Body of pancreas (tissue), 4 donors: ENCODE measurements at regions not wholly inside any gene's neighbourhood (a gene's known extent, or its start where the extent isn't known, plus 50 kb on each side); places are given as distances from the start of the nearest gene placed in this dataset.

Experiments
- ATAC-seq: fragments of 150-250 bp; one replicate; pipeline ENCODE4 v1.9.1; 2016
- DNase-seq, 4 donors: peaks; one replicate each; pipeline ENCODE4 v3.0.0-alpha.2; 2019
- H3K27ac ChIP-seq, 4 donors: fragments of 200-600 bp; sonication (generic); 1 replicate in 3 of 4; 2 replicates in 1 of 4; pipeline versions ENCODE4 v1.5.1 to v1.6.1; 2016 to 2019; ENCODE audit warnings: mild to moderate bottlenecking in 1 of 4, mixed read lengths in 1 of 4, moderate library complexity in 1 of 4
- H3K27me3 ChIP-seq, 2 donors: fragments of 200-600 bp; sonication (generic); one replicate each; pipeline ENCODE4 v1.6.0; 2016; ENCODE audit warnings: mild to moderate bottlenecking in 1 of 2
- H3K36me3 ChIP-seq, 2 donors: fragments of 200-600 bp; sonication (generic); replicated peaks in 1 of 2; 2 replicates each; pipeline ENCODE4 v1.5.1; 2016; ENCODE audit warnings: low read depth in 2 of 2; ENCODE audit not compliant: insufficient read depth in 1 of 2
- H3K4me1 ChIP-seq: fragments of 200-600 bp; sonication (generic); one replicate; pipeline ENCODE4 v1.6.0; 2016
- H3K4me3 ChIP-seq, 2 donors: fragments of 200-600 bp; sonication (generic); 1 replicate in 1 of 2; 2 replicates in 1 of 2; pipeline ENCODE4 v1.5.1; 2016 to 2019
- H3K9me3 ChIP-seq, 3 donors: fragments of 200-600 bp; sonication (generic); 1 replicate in 2 of 3; 2 replicates in 1 of 3; pipeline ENCODE4 v1.5.1; 2016
- CTCF ChIP-seq, 7 experiments: fragments of 450-650 bp in 4 of 7; fragments of 200-600 bp in 3 of 7; sonication (generic) in 3 of 7; IDR thresholded peaks; one replicate each; pipeline ENCODE4 v1.5.1; 2016 to 2019; ENCODE audit warnings: antibody characterized with exemption in 7 of 7
- POLR2A ChIP-seq, 3 donors: fragments of 450-650 bp; IDR thresholded peaks; one replicate each; pipeline ENCODE4 v1.6.1; 2016; ENCODE audit warnings: antibody characterized with exemption in 3 of 3, mild to moderate bottlenecking in 2 of 3
- WGBS, 2 donors: methylation state at CpG; one replicate each; pipeline ENCODE4 v1.1.5; 2017; 5-methylcytosine and 5-hydroxymethylcytosine counted together
- intact Hi-C: fragments of 100-400 bp; cut with DNase I; formaldehyde crosslinking; loops from one replicate; pipeline ENCODE4 v1.15.1; 2023

GRCh38 chr4:126124818-126125217 is 810.1 kb downstream of the FAT4 start:
- ATAC-seq: no peak
- no peak for DNase-seq
- TF ChIP-seq CTCF (IDR thresholded peaks at IDR 0.05): no peak
- TF ChIP-seq POLR2A (IDR thresholded peaks at IDR 0.05): no peak
- Histone ChIP-seq H3K36me3 (no peaks in the 10 kb centered on the region), H3K4me1 (no peaks in the 10 kb centered on the region), H3K4me3 (no peak overlapping the region), H3K27me3 (no peaks in the 10 kb centered on the region), H3K27ac (no peak overlapping the region), H3K9me3 (no peaks in the 10 kb centered on the region)
- intact Hi-C loops: no loop called here
- WGBS, 2 donors: 13 to 18% methylated on average over 1 of the region's 1 CpG

GRCh38 chr4:126130215-126130614 is 815.5 kb downstream of the FAT4 start:
- ATAC-seq (no peak), DNase-seq (no peak)
- no peaks in the 10 kb centered on the region for H3K36me3 ChIP-seq
- no peaks in the 10 kb centered on the region for H3K27me3 ChIP-seq
- intact Hi-C loops: no loop called here
- TF ChIP-seq POLR2A (IDR thresholded peaks at IDR 0.05) (no peak), CTCF (IDR thresholded peaks at IDR 0.05) (no peak)
- H3K27ac ChIP-seq: no peak overlapping the region
- no peaks in the 10 kb centered on the region for H3K4me1 ChIP-seq
- peaks cover 0 to 3% (median 0%) of the 10 kb centered on the region in 3 donors for H3K9me3 ChIP-seq
- H3K4me3 ChIP-seq: no peak overlapping the region

- WGBS, 2 donors: 70 to 73% methylated on average over 5 of the region's 5 CpGs
- ATAC-seq: no peak
- Histone ChIP-seq H3K36me3 (no peaks in the 10 kb centered on the region), H3K4me3 (no peak overlapping the region), H3K9me3 (peaks cover 0 to 3% (median 0%) of the 10 kb centered on the region in 3 donors), H3K27ac (no peak overlapping the region), H3K4me1 (no peaks in the 10 kb centered on the region), H3K27me3 (no peaks in the 10 kb centered on the region)
- TF ChIP-seq CTCF (IDR thresholded peaks at IDR 0.05): no peak
- DNase-seq: no peak
- intact Hi-C loops: no loop called here
Measured at GRCh38 chr4:126136922-126137781, 822.4 kb downstream of the FAT4 start.

- no peak for ATAC-seq
- intact Hi-C loops: no loop called here
- H3K27ac ChIP-seq: no peak overlapping the region
Measured at GRCh38 chr4:126137782-126138170, 823.0 kb downstream of the FAT4 start.

More at GRCh38 chr4:126137782-126138170, 823.0 kb downstream of the FAT4 start:
- DNase-seq: no peak
- no peaks in the 10 kb centered on the region for H3K27me3 ChIP-seq
- no peaks in the 10 kb centered on the region for H3K36me3 ChIP-seq
- peaks cover 0 to 3% (median 0%) of the 10 kb centered on the region in 3 donors for H3K9me3 ChIP-seq
- no peak for TF ChIP-seq CTCF (IDR thresholded peaks at IDR 0.05)
- no peak for TF ChIP-seq POLR2A (IDR thresholded peaks at IDR 0.05)
- no peaks in the 10 kb centered on the region for H3K4me1 ChIP-seq
- no peak overlapping the region for H3K4me3 ChIP-seq
